GM06990 (cell line): ENCODE measurements at regions not wholly inside any gene's neighbourhood (a gene's known extent, or its start where the extent isn't known, plus 50 kb on each side); places are given as distances from the start of the nearest gene placed in this dataset.

Experiments used
- DNase-seq: peaks from one replicate; pipeline ENCODE4 v3.0.0-alpha.2; 2011; ENCODE audit not compliant: insufficient read length; ENCODE audit errors: extremely low read depth
- H3K27me3 ChIP-seq: replicated peaks from 2 replicates; pipeline ENCODE4 v1.6.0; 2011; ENCODE audit warnings: low read length; ENCODE audit not compliant: control insufficient read depth, insufficient read depth
- H3K36me3 ChIP-seq: 2 replicates; pipeline ENCODE4 v1.5.1; 2011; ENCODE audit warnings: low read length; ENCODE audit not compliant: control insufficient read depth, insufficient read depth
- H3K4me3 ChIP-seq: replicated peaks from 2 replicates; pipeline ENCODE4 v1.5.1; 2011; ENCODE audit warnings: low read depth, mild to moderate bottlenecking, control low read depth, low read length
- TF ChIP-seq, protein P1 (sequence below): IDR thresholded peaks from 2 replicates; pipeline ENCODE4 v1.5.1; 2011; ENCODE audit warnings: low read length, control low read depth, mild to moderate bottlenecking, inconsistent platforms; ENCODE audit not compliant: insufficient read depth, poor library complexity, severe bottlenecking

- no peak for DNase-seq
- Histone ChIP-seq H3K36me3 (no peaks in the 10 kb centered on the region), H3K27me3 (no peaks in the 10 kb centered on the region), H3K4me3 (no peak overlapping the region)
- TF ChIP-seq, protein P1, sequence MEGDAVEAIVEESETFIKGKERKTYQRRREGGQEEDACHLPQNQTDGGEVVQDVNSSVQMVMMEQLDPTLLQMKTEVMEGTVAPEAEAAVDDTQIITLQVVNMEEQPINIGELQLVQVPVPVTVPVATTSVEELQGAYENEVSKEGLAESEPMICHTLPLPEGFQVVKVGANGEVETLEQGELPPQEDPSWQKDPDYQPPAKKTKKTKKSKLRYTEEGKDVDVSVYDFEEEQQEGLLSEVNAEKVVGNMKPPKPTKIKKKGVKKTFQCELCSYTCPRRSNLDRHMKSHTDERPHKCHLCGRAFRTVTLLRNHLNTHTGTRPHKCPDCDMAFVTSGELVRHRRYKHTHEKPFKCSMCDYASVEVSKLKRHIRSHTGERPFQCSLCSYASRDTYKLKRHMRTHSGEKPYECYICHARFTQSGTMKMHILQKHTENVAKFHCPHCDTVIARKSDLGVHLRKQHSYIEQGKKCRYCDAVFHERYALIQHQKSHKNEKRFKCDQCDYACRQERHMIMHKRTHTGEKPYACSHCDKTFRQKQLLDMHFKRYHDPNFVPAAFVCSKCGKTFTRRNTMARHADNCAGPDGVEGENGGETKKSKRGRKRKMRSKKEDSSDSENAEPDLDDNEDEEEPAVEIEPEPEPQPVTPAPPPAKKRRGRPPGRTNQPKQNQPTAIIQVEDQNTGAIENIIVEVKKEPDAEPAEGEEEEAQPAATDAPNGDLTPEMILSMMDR, result no peak
Observed at GRCh38 chr11:15867871-15868270, 488.5 kb downstream of the SOX6 start.

DNA sequence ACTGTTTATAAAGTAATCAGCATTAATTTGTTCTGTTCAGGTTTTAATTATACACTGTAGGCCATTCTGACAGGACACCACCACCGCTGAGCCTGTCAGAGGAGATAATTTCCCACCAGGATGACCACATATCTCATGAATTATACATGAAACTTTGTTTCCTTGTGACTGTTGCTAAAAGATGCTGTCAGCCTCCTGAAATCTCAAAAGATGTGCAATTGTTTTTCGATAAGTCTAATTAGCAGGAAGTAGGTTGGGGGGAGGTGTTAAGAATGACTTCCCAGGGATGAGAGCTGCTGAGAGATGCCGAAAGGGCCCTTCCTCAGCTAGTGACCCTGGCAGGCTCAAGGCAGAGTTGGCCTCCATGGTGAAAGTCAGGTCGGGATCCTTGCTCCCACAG, 485.4 kb downstream of the SOX6 start:
- no peak overlapping the region for H3K4me3 ChIP-seq
- TF ChIP-seq, protein P1, result no peak

GRCh38 chr11:15871904-15872626, 484.3 kb downstream of the SOX6 start:
- Histone ChIP-seq H3K36me3 (no peaks in the 10 kb centered on the region), H3K4me3 (no peak overlapping the region), H3K27me3 (no peaks in the 10 kb centered on the region; the same call in 1 of the 2 replicates)
- DNase-seq, result no peak
- TF ChIP-seq, protein P1, result no peak

More for the DNA sequence above, 485.4 kb downstream of the SOX6 start:
- Histone ChIP-seq H3K27me3 (no peaks in the 10 kb centered on the region; the same call in 1 of the 2 replicates), H3K36me3 (no peaks in the 10 kb centered on the region)
- no peak for DNase-seq

GRCh38 chr11:15873501-15873900, 482.8 kb downstream of the SOX6 start:
- H3K27me3 ChIP-seq, result no peaks in the 10 kb centered on the region; the same call in 1 of the 2 replicates
- H3K36me3 ChIP-seq, result no peaks in the 10 kb centered on the region
- H3K4me3 ChIP-seq, result no peak overlapping the region
- TF ChIP-seq, protein P1, result no peak
- no peak for DNase-seq

DNA sequence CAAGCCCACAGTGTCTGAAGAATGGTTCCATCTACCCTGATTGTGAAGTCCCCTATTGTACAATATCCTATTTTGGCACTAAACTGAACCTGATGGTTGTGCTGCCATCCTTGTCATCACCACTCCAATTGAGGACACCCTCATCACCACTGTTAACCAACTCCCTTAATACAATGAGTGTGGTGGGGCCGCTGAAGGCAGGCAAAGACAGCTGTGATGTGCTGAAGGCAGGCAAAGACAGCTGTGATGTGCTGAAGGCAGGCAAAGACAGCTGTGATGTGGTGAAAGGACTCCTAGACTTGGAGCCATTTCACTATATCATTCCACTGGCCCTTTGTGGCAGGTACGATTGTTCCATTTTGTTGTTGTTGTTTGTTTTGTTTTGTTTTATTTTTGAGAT, 481.6 kb downstream of the SOX6 start:
- Histone ChIP-seq H3K27me3 (no peaks in the 10 kb centered on the region; the same call in 1 of the 2 replicates), H3K36me3 (no peaks in the 10 kb centered on the region), H3K4me3 (no peak overlapping the region)
- TF ChIP-seq, protein P1, result no peak
- DNase-seq, result no peak
